Upper lobe of left lung (tissue), 6 donors: ENCODE measurements at regions not wholly inside any gene's neighbourhood (a gene's known extent, or its start where the extent isn't known, plus 50 kb on each side); places are given as distances from the start of the nearest gene placed in this dataset.

ENCODE experiments used
- ATAC-seq, 2 donors: fragments of 200-7000 bp; cut with Tn5 transposase; one replicate each; pipeline ENCODE4 v1.9.1; 2022; ENCODE audit warnings: mild to moderate bottlenecking in 2 of 2, moderate library complexity in 2 of 2; ENCODE audit not compliant: low FRiP score in 2 of 2
- DNase-seq, 2 donors: peaks; one replicate each; pipeline ENCODE4 v3.0.0-alpha.2; 2019 to 2020
- H3K27ac ChIP-seq, 4 donors: fragments of 200-600 bp; sonication (generic); one replicate each; pipeline ENCODE4 v1.5.1; 2016 to 2019
- H3K27me3 ChIP-seq, 4 donors: fragments of 200-600 bp; sonication (generic); one replicate each; pipeline ENCODE4 v1.5.1; 2017 to 2019
- H3K36me3 ChIP-seq, 4 donors: fragments of 200-600 bp; sonication (generic); one replicate each; pipeline ENCODE4 v1.5.1; 2016 to 2019
- H3K4me1 ChIP-seq, 4 donors: fragments of 200-600 bp; sonication (generic); one replicate each; pipeline ENCODE4 v1.5.1; 2018 to 2019
- H3K4me3 ChIP-seq, 4 donors: fragments of 200-600 bp; sonication (generic); one replicate each; pipeline ENCODE4 v1.5.1; 2017 to 2019; ENCODE audit warnings: mild to moderate bottlenecking in 2 of 4, moderate library complexity in 1 of 4
- H3K9me3 ChIP-seq, 4 donors: fragments of 200-600 bp; sonication (generic); one replicate each; pipeline ENCODE4 v1.5.1; 2018 to 2019
- EP300 ChIP-seq, 4 donors: sonication (generic); formaldehyde crosslinking; IDR thresholded peaks; one replicate each; pipeline ENCODE4 v1.5.1; 2017; ENCODE audit warnings: antibody characterized with exemption in 4 of 4, control low read depth in 2 of 4
- POLR2A ChIP-seq, 4 donors: fragments of 450-650 bp; IDR thresholded peaks; one replicate each; pipeline ENCODE4 v1.5.1; 2016 to 2017; ENCODE audit warnings: antibody characterized with exemption in 4 of 4, mild to moderate bottlenecking in 2 of 4
- POLR2AphosphoS5 ChIP-seq, 2 donors: sonication (generic); formaldehyde crosslinking; IDR thresholded peaks; one replicate each; pipeline ENCODE4 v1.5.1; 2017; ENCODE audit warnings: antibody characterized with exemption in 2 of 2
- WGBS, 2 donors: methylation state at CpG; one replicate each; pipeline ENCODE4 v1.1.5; 2017 to 2018; 5-methylcytosine and 5-hydroxymethylcytosine counted together
- TF ChIP-seq, protein P1 (sequence below), 6 experiments: fragments of 450-650 bp in 4 of 6; fragments of 200-600 bp in 2 of 6; sonication (generic) in 2 of 6; IDR thresholded peaks; one replicate each; pipeline ENCODE4 v1.5.1; 2016 to 2019; ENCODE audit warnings: antibody characterized with exemption in 6 of 6
- donor health status: DM: no; HTN: no; CAD: no; lungs with moderate emphysema.
- donor health status: DM: no; HTN: yes; CAD: no; lungs with severe emphysema.

DNA sequence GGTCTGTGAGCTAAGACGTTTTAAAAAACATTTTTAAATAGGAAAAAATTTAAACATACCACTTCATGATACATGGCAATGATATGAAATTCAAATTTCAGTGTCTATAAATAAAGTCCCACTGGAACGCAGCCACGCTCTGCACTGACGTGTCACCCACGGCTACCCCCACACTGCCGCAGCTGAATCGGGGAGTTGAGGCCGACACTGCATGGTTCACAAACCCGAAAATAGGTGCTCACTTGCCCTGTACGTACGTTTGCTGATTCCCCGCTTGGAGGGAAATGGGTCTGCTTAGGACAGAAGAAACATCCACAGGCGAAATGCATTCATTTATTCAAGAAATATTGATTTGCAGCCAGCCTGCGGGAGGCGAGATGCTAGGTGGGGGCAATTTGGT, 1342.3 kb downstream of the TBC1D22A start:
- Histone ChIP-seq H3K27ac (no peak overlapping the region), H3K9me3 (peaks cover 0 to 9% (median 5%) of the 10 kb centered on the region in 4 donors), H3K27me3 (no peaks in the 10 kb centered on the region), H3K4me1 (no peaks in the 10 kb centered on the region), H3K4me3 (no peak overlapping the region), H3K36me3 (no peaks in the 10 kb centered on the region)
- no peak for DNase-seq
- TF ChIP-seq EP300 (IDR thresholded peaks at IDR 0.05) (no peak), POLR2A (IDR thresholded peaks at IDR 0.05) (no peak), POLR2AphosphoS5 (IDR thresholded peaks at IDR 0.05) (no peak)
- TF ChIP-seq, protein P1, sequence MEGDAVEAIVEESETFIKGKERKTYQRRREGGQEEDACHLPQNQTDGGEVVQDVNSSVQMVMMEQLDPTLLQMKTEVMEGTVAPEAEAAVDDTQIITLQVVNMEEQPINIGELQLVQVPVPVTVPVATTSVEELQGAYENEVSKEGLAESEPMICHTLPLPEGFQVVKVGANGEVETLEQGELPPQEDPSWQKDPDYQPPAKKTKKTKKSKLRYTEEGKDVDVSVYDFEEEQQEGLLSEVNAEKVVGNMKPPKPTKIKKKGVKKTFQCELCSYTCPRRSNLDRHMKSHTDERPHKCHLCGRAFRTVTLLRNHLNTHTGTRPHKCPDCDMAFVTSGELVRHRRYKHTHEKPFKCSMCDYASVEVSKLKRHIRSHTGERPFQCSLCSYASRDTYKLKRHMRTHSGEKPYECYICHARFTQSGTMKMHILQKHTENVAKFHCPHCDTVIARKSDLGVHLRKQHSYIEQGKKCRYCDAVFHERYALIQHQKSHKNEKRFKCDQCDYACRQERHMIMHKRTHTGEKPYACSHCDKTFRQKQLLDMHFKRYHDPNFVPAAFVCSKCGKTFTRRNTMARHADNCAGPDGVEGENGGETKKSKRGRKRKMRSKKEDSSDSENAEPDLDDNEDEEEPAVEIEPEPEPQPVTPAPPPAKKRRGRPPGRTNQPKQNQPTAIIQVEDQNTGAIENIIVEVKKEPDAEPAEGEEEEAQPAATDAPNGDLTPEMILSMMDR (IDR thresholded peaks at IDR 0.05): no peak
- 83 to 85% methylated on average over 15 of the region's 15 CpGs for WGBS, 2 donors
- ATAC-seq: no peak

DNA sequence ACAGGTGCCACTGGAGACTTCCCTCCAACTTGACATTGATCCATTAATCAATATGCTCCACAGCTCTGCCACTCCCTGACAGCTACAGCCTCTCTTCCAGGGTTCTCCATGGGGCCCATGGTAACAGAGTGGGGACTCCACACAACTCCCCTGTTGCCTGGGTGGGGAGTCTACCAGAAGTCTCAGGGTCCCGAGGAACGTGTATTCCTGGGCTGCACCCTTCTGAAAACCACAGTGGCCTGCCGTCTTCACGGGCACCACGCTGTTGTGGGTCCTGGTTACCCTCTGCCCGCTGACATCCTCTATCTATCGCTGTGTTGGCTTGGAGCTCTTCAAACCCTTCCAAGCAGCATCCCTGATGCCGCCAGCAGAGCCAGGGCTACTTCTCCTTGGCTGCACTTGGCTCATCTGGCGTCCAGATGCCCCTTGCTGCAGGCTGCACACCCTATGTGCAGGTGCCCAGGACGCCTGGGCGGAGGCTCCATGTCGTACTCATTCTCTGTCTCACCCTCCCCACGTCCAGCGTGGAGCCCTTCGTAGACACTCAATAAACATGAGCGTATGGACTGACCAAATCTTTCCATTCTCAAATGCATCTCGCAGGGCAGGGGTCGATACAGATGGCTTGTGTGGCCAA, 1341.8 kb downstream of the TBC1D22A start:
- Histone ChIP-seq H3K4me1 (no peaks in the 10 kb centered on the region), H3K36me3 (no peaks in the 10 kb centered on the region), H3K27ac (no peak overlapping the region), H3K4me3 (no peak overlapping the region), H3K27me3 (no peaks in the 10 kb centered on the region), H3K9me3 (peaks cover 0 to 7% (median 5%) of the 10 kb centered on the region in 4 donors)
- 85 to 90% methylated on average over 18 of the region's 18 CpGs for WGBS, 2 donors
- TF ChIP-seq POLR2AphosphoS5 (IDR thresholded peaks at IDR 0.05) (no peak), EP300 (IDR thresholded peaks at IDR 0.05) (no peak), POLR2A (IDR thresholded peaks at IDR 0.05) (no peak)
- TF ChIP-seq, protein P1 (IDR thresholded peaks at IDR 0.05): no peak
- DNase-seq (no peak), ATAC-seq (no peak)

DNA sequence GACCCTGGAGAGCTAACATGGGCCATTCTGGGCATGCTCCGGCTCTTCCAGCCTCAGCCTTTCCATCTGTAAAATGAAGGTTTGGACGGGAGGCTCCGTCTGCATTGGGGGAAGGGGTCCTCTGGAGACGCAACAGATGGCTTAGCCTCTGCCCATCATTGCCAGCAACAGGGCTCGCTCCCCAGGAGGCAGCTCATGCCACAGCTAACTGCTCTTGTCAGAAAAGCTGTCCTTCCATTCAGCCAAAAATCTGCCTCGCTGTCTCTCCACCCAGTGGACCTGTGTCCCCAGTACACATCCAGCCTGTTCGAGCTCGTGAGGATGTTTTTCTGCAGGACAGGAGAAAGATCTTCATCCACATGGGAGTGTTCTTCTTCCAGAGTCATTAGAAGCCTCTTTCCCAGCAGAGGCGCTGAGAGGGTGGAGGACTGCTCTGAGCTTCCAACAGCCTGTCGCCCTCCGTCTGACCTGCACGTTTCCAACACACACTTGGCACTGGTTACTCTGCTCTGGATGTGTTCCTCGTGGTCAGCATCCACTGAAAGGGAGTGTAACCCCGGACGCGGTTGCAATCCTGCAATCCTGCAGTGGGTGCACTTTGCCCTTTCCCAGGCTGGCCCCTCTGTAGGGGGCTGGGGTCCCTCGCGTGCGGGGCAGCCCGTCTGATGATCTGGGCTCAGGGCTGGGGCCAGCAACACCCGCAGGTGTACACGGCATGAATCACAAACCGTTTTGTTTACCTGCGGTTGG, 1340.9 kb downstream of the TBC1D22A start:
- no peak overlapping the region for H3K4me3 ChIP-seq

DNA sequence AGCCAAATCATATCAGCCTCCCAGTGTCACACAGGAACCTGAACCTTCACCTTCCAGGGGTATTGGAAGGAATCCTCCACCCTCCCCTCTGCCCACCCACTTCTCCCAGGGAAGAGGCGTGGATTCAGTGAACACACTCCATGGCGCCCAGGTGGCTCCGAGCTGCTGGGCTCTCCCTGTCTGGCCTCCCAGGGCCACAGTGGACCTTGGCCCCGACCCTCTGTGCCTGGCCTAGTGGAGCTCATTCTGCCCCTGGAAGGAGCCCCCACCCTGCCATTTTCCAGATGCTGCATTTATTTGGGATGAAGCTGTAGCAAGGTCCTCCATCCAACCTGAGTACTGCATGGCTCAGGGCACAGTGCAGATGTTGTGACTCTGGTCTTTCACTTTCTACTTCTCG, 1340.1 kb downstream of the TBC1D22A start:
- H3K4me3 ChIP-seq: no peak overlapping the region
- DNase-seq (no peak), ATAC-seq (no peak)
- H3K27me3 ChIP-seq: no peaks in the 10 kb centered on the region
- TF ChIP-seq, protein P1 (IDR thresholded peaks at IDR 0.05): no peak
- TF ChIP-seq POLR2A (IDR thresholded peaks at IDR 0.05): no peak
- no peak for TF ChIP-seq EP300 (IDR thresholded peaks at IDR 0.05)
- no peak for TF ChIP-seq POLR2AphosphoS5 (IDR thresholded peaks at IDR 0.05)
- no peaks in the 10 kb centered on the region for H3K9me3 ChIP-seq
- no peaks in the 10 kb centered on the region for H3K4me1 ChIP-seq
- WGBS, 2 donors: 75 to 79% methylated on average over 4 of the region's 5 CpGs
- no peak overlapping the region for H3K27ac ChIP-seq
- H3K36me3 ChIP-seq: no peaks in the 10 kb centered on the region

More for the DNA sequence above, 1340.9 kb downstream of the TBC1D22A start:
- Histone ChIP-seq H3K4me1 (no peaks in the 10 kb centered on the region), H3K36me3 (no peaks in the 10 kb centered on the region), H3K27ac (no peak overlapping the region), H3K9me3 (peaks cover 0 to under 1% (median 0%) of the 10 kb centered on the region in 4 donors), H3K27me3 (no peaks in the 10 kb centered on the region)
- WGBS, 2 donors: 67% methylated on average over 23 to 24 of the region's 24 CpGs
- DNase-seq (peak in 1 of 2 donors; percentile 57), ATAC-seq (no peak)
- TF ChIP-seq POLR2A (IDR thresholded peaks at IDR 0.05) (no peak), EP300 (IDR thresholded peaks at IDR 0.05) (no peak)
- TF ChIP-seq, protein P1 (IDR thresholded peaks at IDR 0.05): no peak
